ENCODE measurements at regions not wholly inside any gene's neighbourhood (a gene's known extent, or its start where the extent isn't known, plus 50 kb on each side); places are given as distances from the start of the nearest gene placed in this dataset.

DNA sequence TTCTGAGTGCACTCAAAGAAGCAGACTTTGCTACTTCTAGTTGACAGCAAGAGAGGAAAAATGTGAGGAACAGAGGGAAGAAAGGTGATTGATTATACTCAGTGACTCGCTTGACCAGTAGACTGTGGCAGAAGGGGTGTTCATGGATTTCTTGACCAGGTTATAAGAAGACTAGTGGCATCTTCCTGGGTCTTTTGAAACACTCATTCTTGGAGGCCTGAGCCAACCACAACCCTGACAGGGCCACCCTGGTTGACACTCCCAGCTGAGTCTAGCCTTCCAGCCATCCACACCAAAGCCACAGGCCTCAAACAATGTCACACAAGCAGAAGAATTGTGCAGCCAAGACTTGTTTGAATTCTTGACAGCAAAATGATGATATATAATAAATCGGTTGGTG is 366.3 kb downstream of the SS18 start:
- no peak for DNase-seq (ENCODE audit: low spot score)

DNA sequence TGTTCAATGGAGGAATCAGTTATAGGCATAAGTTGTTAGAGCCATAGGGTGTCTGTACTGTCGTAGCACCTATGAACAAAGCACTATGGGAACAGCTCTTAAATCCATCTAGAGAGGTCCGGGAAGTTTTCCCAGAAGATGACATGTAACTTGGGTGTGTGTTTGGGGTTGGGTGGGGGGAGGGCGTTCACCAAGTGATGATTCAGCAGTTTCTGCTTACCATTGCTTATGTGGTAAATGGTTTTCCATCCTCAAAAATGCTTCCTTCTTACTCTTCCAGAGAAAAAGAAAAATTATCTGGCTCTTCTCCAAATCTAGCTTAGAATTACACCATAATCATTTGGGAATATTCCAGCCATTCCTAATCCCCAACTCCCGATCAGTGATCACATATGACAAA is 361.1 kb upstream of the ZNF521 start:
- DNase-seq (ENCODE audit: low spot score) = no peak

DNA sequence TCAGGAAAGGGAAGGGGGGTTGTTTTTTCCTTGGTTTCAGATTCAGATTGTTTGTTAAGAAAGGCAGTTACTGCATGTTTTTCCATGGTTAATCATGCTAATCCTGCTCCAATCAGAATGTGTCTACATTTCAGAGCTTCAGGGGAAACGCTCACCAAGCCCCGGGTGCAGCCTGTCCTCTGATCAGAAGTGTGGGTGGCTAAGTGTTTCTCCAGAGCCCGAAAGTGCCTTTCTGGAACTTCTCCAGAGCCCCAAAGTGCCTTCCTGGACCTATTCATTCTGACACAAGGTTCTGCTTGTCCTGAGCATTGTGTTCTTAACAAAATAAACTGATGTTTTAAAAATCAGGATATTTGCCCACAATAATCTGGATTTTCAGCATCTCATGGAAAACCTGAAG is 359.0 kb upstream of the ZNF521 start:
- DNase-seq (ENCODE audit: low spot score) = no peak

DNA sequence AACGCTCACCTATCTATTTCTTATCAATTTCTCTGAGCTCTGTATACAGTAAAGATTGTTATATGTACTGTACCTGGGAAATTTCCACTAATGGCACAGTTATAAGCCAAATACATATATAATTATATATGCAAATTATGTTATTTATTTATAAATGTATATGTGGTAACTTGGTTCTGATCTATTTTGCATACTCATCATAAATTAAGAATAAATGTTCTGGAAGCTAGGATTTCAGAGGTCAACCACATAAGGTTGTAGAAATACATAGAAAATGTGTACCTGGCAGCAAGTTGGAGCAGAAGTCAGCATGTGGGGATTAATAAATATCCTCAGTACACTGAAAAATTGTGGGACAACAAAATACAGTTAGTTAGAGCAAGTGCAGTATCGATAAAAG is 353.7 kb upstream of the ZNF521 start:
- DNase-seq (ENCODE audit: low spot score) = no peak

DNA sequence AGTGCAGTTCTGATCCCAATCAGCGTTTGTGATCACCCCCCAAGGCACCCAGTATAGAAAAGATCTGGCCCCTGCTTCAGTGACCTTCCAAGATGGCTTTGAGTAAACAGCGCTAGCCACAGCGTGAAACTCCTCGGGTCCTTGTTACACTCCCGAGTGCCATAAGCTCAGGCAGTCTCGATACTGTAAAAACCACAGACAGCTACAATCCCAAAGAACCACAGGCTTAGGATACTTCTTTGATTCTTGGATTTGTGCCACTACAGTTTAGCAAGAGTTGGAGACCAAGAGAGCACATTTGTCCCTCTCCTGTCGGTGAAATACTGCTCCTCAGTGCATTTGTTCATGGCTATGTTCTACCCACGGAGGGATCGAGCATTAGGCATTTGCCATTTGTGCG is 352.5 kb upstream of the ZNF521 start:
- no peak for DNase-seq (ENCODE audit: low spot score)

DNA sequence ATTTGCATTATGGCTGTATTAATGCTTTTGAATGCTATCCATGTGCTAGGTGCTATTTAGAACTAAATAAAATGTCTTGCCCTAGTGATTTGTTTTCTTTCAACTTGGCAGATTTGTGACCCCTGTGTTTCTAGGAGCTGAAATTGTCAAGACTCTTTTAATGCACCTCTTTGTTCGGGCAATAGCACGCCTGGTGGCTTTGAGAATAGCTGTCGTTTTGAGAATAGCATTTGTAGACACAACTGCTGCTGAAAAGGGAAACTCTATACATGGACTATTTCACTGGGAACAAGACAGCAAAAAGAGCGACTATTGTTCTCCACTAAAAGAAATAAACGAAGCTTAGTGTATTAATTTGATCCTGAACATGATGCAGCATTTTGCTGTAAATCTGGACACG is 352.1 kb upstream of the ZNF521 start:
- DNase-seq (ENCODE audit: low spot score) = no peak

DNA sequence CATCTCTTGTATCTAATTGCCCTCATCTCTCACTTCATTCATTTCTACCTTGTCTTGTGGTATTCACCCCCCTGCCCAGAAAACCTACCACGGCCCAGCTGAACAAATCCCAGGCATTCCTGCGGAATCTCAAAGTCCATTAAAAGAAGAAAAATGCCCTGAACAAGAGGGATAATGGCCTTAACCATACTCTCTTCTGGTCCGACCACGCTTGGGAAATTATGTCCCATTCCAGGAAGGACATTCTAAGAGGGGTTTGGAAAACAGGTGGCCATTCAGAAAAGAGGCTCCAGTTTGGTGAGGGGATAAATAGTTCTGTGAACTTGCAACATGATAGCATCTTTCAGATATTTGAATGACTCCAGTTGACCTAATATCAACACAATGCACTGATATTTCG is 349.9 kb upstream of the ZNF521 start:
- no peak for DNase-seq (ENCODE audit: low spot score)

DNA sequence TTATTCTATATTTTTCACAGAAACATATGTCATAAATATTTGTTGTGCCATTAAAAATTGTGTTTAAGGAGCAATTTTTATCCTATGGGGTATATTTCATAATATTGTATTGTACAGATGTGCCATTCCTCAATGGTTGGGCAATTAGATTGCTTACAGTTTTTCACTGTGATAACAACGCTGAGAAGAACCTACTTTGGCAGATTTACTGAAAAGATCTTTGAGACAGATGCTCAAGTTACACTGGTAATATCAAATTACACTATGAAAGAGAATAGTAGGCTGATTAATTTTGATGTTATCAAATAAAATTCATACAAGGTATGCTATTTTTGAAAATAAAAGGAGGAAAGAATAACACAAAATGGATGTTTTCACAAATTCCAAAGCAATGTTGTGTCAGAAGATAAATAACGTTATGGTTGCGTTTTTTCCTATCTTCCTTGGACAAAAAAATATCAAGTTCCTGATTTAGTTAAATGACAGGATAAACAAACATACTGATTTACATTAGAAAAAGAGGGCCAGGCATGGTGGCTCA is 335.1 kb upstream of the ZNF521 start:
- DNase-seq (ENCODE audit: low spot score) = no peak

DNA sequence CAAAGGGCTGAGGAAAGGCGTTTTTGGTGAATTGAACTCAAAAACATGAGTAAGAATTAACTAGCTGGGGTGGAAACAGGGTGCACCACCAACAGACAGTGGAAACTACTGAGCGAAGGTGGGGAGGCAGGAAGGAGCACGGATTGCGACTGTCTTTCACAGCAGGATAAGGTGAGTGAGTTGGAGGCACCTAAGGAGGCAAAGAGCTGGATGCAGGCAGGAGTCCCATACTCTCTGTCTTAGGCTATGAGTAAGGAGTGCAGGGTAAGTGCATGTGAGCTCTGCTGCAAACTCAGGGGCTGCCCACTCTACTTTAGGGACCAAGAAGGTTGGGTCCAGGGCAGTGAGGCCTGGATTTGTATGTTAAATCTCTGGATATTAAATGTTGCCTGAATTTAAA is 333.1 kb upstream of the ZNF521 start:
- DNase-seq (ENCODE audit: low spot score) = no peak

DNA sequence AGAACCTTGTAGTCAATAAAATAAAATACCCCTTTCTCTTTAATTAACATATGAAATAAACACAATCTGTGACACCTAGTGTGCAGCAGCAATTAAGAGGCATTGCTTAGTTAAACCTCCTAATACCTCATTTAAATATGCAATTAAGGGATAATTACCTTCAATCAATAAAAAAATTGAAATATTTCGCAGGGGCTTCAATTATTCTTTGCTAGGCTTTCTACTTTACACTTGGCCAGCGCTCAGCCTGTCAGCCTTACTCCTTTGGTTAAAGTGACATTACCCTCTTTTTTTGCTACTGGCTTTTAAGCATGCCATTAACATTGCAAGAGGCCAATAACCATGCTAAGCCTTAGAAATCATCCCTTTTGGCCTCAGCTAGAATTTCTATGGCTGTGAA is 327.5 kb upstream of the ZNF521 start:
- no peak for DNase-seq (ENCODE audit: low spot score)

DNA sequence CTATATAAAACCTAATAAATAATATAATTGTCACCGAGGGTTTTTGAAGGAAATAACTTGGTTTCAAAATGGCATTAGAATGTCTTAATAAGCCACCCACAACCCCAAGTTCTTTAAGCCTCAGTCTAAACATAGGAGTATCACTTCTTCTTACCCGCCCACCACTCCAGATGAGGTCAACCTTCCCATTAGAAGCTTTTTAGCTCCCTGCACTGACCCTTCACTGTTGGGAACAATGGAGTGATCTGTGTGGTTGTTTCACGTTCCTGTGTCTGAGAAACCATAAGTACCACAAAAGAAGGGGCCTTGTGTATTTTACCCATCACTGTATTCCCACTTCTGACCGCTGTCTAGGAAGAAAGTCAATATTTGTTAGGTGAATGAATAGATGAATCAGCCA is 326.3 kb upstream of the ZNF521 start:
- DNase-seq (ENCODE audit: low spot score) = no peak

DNA sequence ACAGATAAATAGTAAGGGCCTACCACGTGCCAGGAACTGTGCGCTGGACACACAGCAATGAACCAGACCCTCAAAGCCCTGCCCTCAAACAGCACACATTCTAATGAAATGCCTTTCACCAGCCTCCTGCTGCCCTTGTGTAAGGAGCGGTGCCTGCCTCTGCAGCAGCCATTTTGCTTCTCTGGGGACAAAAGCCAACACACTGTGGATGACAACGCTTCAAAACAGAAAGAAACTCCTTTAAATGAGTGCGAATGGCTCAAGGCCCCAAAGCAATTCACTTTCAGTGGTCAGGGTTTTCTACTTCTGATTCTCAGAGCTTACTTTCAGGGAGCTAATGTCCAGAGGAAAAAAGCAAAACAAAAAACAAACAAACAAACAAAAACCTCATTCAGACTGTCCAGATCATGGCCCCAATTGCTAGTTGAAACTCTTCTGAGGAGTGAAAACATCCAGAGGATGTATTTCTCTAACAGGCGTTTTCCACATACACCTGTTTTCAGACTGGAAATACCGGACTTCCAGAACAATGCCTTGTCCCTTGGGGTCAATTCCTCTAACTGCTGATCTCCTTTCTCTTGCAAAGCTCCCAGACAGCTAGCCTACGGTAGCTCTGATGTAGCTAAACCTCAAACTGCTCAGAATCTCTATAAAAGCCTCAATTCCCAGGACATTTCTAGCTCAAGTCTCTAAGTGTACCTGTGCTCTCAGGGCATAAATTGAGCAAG is 323.3 kb upstream of the ZNF521 start:
- no peak for DNase-seq (ENCODE audit: low spot score)

DNA sequence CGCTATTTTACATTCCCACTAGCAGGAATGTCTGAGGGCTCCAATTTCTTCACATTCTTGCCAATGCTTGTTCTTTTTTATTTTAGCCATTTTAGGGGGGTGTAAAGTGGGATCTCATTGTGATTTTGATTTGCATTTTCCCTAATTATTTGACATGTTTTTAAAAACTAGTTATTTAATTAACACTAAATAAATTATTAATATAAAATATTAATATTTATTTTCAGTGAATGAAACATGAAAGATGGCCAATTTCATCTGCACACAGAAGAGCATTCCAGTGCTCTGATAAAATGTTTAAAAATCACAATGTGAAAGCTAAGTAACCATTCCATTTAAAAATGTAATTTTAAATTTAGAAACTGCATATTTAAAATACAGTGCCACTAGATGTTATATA is 322.2 kb upstream of the ZNF521 start:
- no peak for DNase-seq (ENCODE audit: low spot score)

DNA sequence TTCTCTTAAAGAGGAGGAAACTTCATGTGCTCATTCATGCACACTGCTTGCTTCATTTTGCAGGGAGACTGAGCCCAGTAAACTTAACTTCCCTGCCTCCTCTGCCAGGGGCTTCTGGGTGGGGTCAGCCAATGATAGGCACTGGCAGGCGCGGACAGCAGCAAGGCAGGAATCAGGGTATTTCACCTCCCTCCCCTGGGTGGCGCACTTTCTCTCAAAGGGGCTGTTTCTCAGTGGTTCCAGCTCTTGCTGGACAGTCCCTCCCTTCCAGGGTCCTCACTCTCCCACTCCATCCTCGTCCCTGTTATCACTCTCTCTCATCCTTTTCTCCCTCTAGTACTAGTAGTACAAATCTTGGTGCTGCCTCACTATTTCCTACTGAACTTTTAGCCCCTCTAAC is 320.5 kb upstream of the ZNF521 start:
- DNase-seq (ENCODE audit: low spot score) = no peak

DNA sequence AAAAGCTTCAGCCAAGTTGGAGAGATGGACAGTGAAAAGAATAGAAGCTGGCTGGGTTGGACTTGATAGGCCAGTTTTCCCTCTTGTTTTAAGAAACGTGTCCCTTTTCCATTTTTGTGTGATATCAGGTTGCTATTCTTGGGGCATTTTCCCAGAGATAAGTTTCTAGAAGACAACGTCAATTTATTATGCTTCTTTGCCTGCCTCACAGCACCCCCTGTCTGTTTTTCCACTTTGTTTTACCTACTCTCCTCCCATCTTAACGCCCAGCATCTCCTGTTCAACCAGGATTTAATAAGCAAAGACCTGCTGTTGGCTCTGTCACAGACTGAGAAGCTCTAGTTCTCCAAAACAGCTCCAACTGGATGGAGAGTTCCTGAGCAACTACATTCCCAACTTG is 317.8 kb upstream of the ZNF521 start:
- DNase-seq (ENCODE audit: low spot score) = no peak

DNA sequence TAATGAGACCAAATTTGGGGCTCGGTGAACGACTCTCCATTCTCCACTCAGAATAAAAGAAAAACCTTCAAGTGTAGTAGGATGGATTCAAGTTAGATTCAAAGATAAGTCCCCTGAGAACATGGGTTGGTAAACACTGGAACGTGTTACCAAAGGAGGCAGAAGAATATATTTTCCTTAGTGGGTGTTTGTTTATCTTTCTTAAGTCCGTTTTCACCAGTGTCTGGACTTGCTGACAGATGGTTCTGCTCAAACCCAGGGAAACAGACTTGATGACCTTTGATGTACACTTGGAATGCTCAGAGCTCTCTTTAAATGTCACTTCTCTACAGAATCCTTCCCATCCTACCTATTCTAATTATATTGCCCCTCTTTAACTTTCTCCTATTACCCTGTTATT is 310.3 kb upstream of the ZNF521 start:
- DNase-seq (ENCODE audit: low spot score) = no peak

DNA sequence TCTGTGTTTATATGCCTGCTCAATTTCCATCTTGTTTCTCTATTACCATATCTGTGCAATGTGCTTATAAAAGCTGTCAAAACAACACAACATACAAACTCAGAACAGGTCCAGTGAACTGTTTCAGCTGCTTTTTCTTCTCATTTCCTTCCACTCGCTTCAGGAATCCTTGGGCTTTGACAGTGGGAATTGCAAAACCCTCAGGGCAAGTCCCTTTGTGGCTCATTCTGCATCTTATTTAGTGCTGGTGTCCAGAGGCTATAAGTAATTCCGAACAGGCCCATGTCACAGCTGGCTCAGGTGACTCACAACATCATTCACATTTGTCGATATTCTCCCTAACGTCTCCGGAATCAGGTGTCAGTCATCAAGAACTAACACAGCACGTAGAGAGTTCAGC is 309.9 kb upstream of the ZNF521 start:
- no peak for DNase-seq (ENCODE audit: low spot score)

DNA sequence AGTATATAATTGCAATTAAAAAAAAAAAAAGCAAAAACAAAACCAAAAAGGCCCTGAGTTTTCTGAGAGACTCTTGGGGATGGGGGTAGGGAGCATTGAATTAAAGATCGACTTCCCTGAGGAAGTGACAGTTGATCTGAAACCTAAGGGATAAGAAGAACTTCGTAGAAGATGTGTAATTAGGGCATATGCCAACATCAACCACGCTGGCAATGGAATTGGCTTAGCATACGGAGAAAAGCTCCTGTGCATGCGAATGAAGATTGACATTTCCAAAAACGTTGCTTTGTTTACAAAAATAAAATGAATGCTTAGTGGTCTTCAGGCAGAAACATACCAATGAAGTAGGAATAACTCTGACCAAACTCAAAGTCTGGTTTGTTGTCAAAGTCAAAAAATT is 307.6 kb upstream of the ZNF521 start:
- no peak for DNase-seq (ENCODE audit: low spot score)

DNA sequence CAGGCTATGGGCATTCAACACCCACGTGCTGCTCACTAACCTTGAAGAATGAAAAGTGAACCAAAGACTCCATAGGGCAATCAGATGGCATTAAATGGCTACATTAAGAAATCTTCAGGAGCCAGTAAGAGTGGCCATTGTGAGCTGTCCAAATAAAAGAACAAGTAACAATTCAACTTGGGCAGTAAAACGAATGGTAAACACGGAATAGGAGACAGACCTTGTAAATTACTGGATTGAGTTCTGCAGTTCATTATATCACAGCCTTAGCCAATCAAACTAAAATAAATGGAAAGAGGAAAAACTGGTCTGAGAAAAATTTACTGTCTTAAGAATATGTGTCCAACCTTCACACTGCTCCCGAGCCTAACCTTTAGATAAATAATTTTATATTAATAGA is 306.5 kb upstream of the ZNF521 start:
- no peak for DNase-seq (ENCODE audit: low spot score)

DNA sequence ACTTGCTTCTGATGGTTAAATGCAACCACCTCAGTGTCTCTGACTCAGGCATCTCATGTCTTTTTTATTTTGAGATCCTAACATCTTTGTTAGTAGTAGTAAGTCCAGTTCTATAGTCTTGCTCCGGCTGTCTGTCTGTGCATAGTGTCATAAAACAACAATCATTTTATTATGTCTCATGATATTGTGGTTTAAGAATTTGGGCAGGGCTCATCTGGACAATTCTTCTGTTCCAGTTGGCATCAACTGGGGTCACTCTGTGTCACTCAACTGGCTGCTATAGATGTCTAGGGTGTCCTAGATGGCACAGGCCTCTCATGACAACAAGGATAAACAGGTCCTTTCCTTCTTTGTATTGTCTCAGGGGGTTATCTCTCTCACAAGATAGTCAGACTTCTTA is 299.6 kb upstream of the ZNF521 start:
- DNase-seq (ENCODE audit: low spot score) = no peak

DNA sequence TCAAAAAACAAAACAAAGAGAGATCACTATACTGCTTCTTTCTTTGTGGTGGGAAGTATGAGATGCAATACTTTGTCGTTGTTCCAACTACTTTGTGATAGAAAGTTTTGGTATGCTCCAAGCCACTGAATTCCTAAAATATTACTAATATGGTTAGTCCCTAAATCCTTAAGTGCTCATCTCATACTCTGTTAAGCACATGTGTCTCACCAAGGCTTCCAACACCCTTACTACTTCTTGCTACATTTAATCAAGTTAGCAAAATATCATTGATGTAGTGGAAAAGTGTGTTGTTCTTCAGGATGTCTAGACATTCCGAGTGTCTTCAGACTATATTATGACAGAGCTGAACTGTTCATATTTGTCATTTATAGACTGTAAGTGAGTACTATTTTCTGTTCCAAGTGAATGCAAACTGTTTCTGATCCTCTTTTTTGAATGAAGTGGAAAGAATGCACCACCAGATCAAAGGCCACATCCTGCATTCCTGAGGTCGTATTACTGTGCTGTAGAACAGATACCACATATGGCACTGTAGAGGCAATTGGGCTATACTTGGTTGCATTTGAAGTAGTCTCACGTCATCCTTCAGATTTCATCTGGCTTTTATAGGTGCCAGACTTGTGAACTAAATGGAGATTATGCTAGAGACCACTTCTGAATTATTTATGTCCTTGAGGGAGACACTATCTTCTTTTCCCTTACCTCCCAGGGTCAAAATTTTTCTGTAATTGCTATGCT is 298.4 kb upstream of the ZNF521 start:
- DNase-seq (ENCODE audit: low spot score) = no peak

DNA sequence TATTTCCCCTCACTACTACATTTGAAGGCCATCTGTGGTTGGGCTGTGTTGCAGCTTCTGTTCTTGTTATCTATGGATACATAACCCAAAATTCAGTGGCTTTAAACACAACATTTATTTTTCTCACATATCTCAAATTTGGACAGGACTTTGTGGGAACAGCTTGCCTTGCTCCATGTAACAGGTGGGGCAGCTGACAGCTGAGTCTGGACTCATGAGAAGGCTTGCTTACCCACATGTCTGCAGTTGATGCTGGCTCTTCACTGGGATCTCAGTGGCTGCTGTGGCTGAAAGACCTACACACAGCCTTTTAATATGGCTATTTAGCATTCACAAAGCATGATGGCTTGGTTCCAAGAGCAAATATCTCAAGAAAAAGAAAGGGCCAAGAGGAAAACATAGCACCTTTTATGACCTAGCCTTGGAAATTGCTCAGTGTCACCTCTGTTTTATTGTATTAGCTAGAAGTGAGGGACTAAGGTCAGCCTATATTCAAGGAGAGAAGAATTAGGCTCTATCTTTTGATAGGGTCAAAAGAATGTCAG is 296.8 kb upstream of the ZNF521 start:
- DNase-seq (ENCODE audit: low spot score) = peak; percentile 6

DNA sequence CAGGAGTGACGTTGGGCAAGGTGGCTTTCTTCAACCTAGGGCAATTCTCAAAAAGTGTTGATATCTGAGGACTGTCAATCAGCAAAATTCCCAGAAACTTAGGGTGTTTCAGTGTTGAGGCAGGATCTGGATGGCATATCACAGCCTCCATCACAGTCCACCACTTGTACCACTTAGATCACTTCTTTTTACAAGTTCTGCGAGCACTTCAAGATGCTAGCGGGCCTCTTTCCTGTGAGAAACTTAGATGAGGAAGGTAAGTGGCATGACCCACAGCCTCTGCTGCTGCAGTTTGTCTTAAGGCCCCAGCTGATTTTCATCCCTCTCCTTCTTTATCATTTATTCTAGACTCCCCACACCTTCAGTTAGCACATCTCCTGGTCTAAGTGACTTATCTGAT is 295.4 kb upstream of the ZNF521 start:
- DNase-seq (ENCODE audit: low spot score) = no peak
